ENCODE measurements at regions not wholly inside any gene's neighbourhood (a gene's known extent, or its start where the extent isn't known, plus 50 kb on each side); places are given as distances from the start of the nearest gene placed in this dataset.

GRCh38 chr2:44848026-44848425 lies 93.5 kb upstream of the SIX3 start:
- Mint-ChIP-seq H3K36me3 (no peaks in the 10 kb centered on the region), H3K27me3 (peaks cover 6 to 15% of the 10 kb centered on the region in 2 donors), H3K27ac (no peak overlapping the region), H3K4me3 (no peak overlapping the region), H3K4me1 (peaks cover 5 to 9% (median 5%) of the 10 kb centered on the region in 4 donors), H3K9me3 (no peaks in the 10 kb centered on the region)
- DNase-seq, result no peak
- Histone ChIP-seq H3K36me3 (ENCODE audit: insufficient read depth, low read length) (no peaks in the 10 kb centered on the region), H3K27ac (ENCODE audit: low read depth, low read length) (no peak overlapping the region), H3K27me3 (ENCODE audit: insufficient read depth, low read length) (no peaks in the 10 kb centered on the region), H3K9me3 (ENCODE audit: control insufficient read depth in 1 of 2, low read length in 2 of 2) (no peaks in the 10 kb centered on the region), H3K4me3 (ENCODE audit: low read length in 2 of 2) (no peak overlapping the region), H3K4me1 (ENCODE audit: insufficient read depth, low read length) (no peaks in the 10 kb centered on the region)
- intact Hi-C loops (cut with micrococcal nuclease), result no loop called here
- CTCF ChIA-PET (ENCODE audit: partially characterized antibody), result no interaction called here
- POLR2A ChIA-PET (ENCODE audit: partially characterized antibody), result no interaction called here

GRCh38 chr2:44850016-44850415 lies 91.5 kb upstream of the SIX3 start:
- Mint-ChIP-seq H3K36me3 (no peaks in the 10 kb centered on the region), H3K27ac (no peak overlapping the region), H3K4me3 (no peak overlapping the region), H3K4me1 (peaks cover 5 to 9% (median 5%) of the 10 kb centered on the region in 4 donors), H3K27me3 (peaks cover 5 to 15% of the 10 kb centered on the region in 2 donors), H3K9me3 (peaks cover 0 to 4% (median 0%) of the 10 kb centered on the region in 8 donors)
- POLR2A ChIA-PET (ENCODE audit: partially characterized antibody), result no interaction called here
- DNase-seq, result no peak
- no peak overlapping the region for H3K4me3 ChIP-seq (ENCODE audit: low read length in 2 of 2)
- no peaks in the 10 kb centered on the region for H3K36me3 ChIP-seq (ENCODE audit: insufficient read depth, low read length)
- CTCF ChIA-PET (ENCODE audit: partially characterized antibody), result no interaction called here
- intact Hi-C loops (cut with micrococcal nuclease), result no loop called here
- no peaks in the 10 kb centered on the region for H3K4me1 ChIP-seq (ENCODE audit: insufficient read depth, low read length)
- H3K9me3 ChIP-seq (ENCODE audit: control insufficient read depth in 1 of 2, low read length in 2 of 2), result no peaks in the 10 kb centered on the region
- H3K27ac ChIP-seq (ENCODE audit: low read depth, low read length), result no peak overlapping the region
- H3K27me3 ChIP-seq (ENCODE audit: insufficient read depth, low read length), result no peaks in the 10 kb centered on the region

DNA sequence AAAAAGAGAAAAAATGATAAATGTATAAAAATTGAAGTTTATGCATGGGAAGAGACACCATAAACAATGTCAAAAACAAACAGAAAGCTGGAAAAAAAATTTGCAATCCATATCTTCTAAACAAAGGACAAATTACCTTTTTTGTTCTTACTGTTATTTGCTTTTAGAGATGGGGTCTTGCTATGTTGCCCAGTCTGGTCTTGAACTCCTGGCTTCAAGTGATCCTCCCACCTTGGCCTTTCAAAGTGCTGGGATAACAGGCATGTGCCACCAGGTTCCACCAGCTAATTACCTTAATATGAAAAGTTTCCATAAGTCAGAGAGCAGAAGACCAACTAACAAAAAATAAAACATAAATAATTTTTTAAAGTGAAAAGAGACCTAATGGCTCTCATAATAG lies 90.0 kb upstream of the SIX3 start:
- H3K9me3 Mint-ChIP-seq, result peaks cover 0 to 4% (median 0%) of the 10 kb centered on the region in 8 donors
- no peaks in the 10 kb centered on the region for H3K27me3 ChIP-seq (ENCODE audit: insufficient read depth, low read length)
- intact Hi-C loops (cut with micrococcal nuclease), result no loop called here
- H3K4me1 ChIP-seq (ENCODE audit: insufficient read depth, low read length), result no peaks in the 10 kb centered on the region
- H3K4me3 ChIP-seq (ENCODE audit: low read length in 2 of 2), result no peak overlapping the region
- no peak overlapping the region for H3K27ac ChIP-seq (ENCODE audit: low read depth, low read length)
- no peaks in the 10 kb centered on the region for H3K9me3 ChIP-seq (ENCODE audit: control insufficient read depth in 1 of 2, low read length in 2 of 2)
- H3K36me3 ChIP-seq (ENCODE audit: insufficient read depth, low read length), result no peaks in the 10 kb centered on the region
- no peak for DNase-seq
- ChIA-PET CTCF (ENCODE audit: partially characterized antibody) (no interaction called here), POLR2A (ENCODE audit: partially characterized antibody) (no interaction called here)
- H3K4me3 Mint-ChIP-seq, result no peak overlapping the region
- peaks cover 9 to 15% of the 10 kb centered on the region in 2 donors for H3K27me3 Mint-ChIP-seq
- H3K36me3 Mint-ChIP-seq, result no peaks in the 10 kb centered on the region
- peaks cover 5 to 9% (median 5%) of the 10 kb centered on the region in 4 donors for H3K4me1 Mint-ChIP-seq
- H3K27ac Mint-ChIP-seq, result no peak overlapping the region

DNA sequence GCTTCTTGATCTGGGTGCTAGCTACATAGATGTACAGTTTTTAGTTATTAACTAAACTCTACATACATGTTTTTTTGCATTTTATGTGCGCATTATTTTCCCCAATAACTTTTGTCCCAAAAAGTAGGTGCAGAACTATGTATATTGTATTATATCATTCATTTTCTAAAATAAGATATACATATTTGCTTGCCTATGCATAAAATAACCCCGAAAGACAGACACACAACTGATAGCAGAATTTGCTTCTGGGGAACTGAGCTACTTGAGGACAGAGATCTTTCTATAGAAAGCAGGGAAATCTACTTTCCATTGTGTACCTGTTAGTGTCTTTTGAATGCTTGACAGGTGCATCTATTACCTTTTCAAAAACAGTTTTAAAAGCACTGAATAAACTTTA lies 88.9 kb upstream of the SIX3 start:
- Histone ChIP-seq H3K27ac (ENCODE audit: low read depth, low read length) (no peak overlapping the region), H3K9me3 (ENCODE audit: control insufficient read depth in 1 of 2, low read length in 2 of 2) (no peaks in the 10 kb centered on the region), H3K27me3 (ENCODE audit: insufficient read depth, low read length) (no peaks in the 10 kb centered on the region), H3K4me1 (ENCODE audit: insufficient read depth, low read length) (no peaks in the 10 kb centered on the region), H3K4me3 (ENCODE audit: low read length in 2 of 2) (no peak overlapping the region), H3K36me3 (ENCODE audit: insufficient read depth, low read length) (no peaks in the 10 kb centered on the region)
- H3K4me1 Mint-ChIP-seq, result peaks cover 5 to 9% (median 5%) of the 10 kb centered on the region in 4 donors
- no peaks in the 10 kb centered on the region for H3K36me3 Mint-ChIP-seq
- no peak for DNase-seq
- H3K27ac Mint-ChIP-seq, result no peak overlapping the region
- CTCF ChIA-PET (ENCODE audit: partially characterized antibody), result no interaction called here
- H3K27me3 Mint-ChIP-seq, result peaks cover 9 to 15% of the 10 kb centered on the region in 2 donors
- H3K4me3 Mint-ChIP-seq, result no peak overlapping the region
- POLR2A ChIA-PET (ENCODE audit: partially characterized antibody), result no interaction called here
- intact Hi-C loops (cut with micrococcal nuclease), result no loop called here
- H3K9me3 Mint-ChIP-seq, result peaks cover 0 to 4% (median 0%) of the 10 kb centered on the region in 8 donors

GRCh38 chr2:44859337-44859736 lies 82.2 kb upstream of the SIX3 start:
- H3K36me3 ChIP-seq (ENCODE audit: insufficient read depth, low read length), result no peaks in the 10 kb centered on the region
- H3K27ac ChIP-seq (ENCODE audit: low read depth, low read length), result no peak overlapping the region
- H3K27me3 ChIP-seq (ENCODE audit: insufficient read depth, low read length), result no peaks in the 10 kb centered on the region
- ChIA-PET CTCF (ENCODE audit: partially characterized antibody) (no interaction called here), POLR2A (ENCODE audit: partially characterized antibody) (no interaction called here)
- Mint-ChIP-seq H3K36me3 (no peaks in the 10 kb centered on the region), H3K4me1 (no peaks in the 10 kb centered on the region), H3K27ac (no peak overlapping the region), H3K27me3 (peaks cover 6 to 9% of the 10 kb centered on the region in 2 donors), H3K4me3 (no peak overlapping the region), H3K9me3 (peaks cover 0 to 10% (median 4%) of the 10 kb centered on the region in 8 donors)
- no peak overlapping the region for H3K4me3 ChIP-seq (ENCODE audit: low read length in 2 of 2)
- no peaks in the 10 kb centered on the region for H3K9me3 ChIP-seq (ENCODE audit: control insufficient read depth in 1 of 2, low read length in 2 of 2)
- no peaks in the 10 kb centered on the region for H3K4me1 ChIP-seq (ENCODE audit: insufficient read depth, low read length)
- no peak for DNase-seq
- intact Hi-C loops (cut with micrococcal nuclease), result no loop called here

- Mint-ChIP-seq H3K36me3 (no peaks in the 10 kb centered on the region), H3K4me1 (no peaks in the 10 kb centered on the region), H3K4me3 (no peak overlapping the region), H3K27ac (no peak overlapping the region), H3K9me3 (peaks cover 0 to 2% (median 0%) of the 10 kb centered on the region in 8 donors), H3K27me3 (peaks cover 0 to 3% of the 10 kb centered on the region in 2 donors)
- Histone ChIP-seq H3K9me3 (ENCODE audit: control insufficient read depth in 1 of 2, low read length in 2 of 2) (no peaks in the 10 kb centered on the region), H3K27ac (ENCODE audit: low read depth, low read length) (no peak overlapping the region), H3K4me1 (ENCODE audit: insufficient read depth, low read length) (no peaks in the 10 kb centered on the region), H3K27me3 (ENCODE audit: insufficient read depth, low read length) (no peaks in the 10 kb centered on the region), H3K4me3 (ENCODE audit: low read length in 2 of 2) (no peak overlapping the region), H3K36me3 (ENCODE audit: insufficient read depth, low read length) (no peaks in the 10 kb centered on the region)
- intact Hi-C loops (cut with micrococcal nuclease), result no loop called here
- CTCF ChIA-PET (ENCODE audit: partially characterized antibody), result no interaction called here
- POLR2A ChIA-PET (ENCODE audit: partially characterized antibody), result no interaction called here
- no peak for DNase-seq
Measured at GRCh38 chr2:44866152-44866551, 75.3 kb upstream of the SIX3 start.

DNA sequence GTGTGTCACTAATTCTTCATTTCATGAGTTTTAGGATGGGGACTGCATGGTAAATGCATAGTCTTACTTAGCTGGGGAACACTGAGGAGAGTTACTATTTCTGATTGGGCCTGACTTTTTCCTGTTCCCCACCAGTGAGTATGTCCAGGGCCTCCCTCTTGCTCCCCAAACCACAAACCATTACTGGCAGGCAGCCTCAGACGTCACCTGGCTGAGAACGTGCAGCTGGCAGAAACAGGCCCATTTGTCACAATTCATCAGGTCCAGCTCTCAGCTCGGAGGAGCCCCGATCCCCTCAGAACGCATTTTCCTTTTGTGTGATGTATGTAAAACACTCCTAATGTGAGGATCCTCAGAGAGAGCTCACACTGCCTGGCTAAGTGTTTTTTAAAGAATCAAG lies 71.7 kb upstream of the SIX3 start:
- no peak overlapping the region for H3K4me3 ChIP-seq (ENCODE audit: low read length in 2 of 2)
- ChIA-PET POLR2A (ENCODE audit: partially characterized antibody) (no interaction called here), CTCF (ENCODE audit: partially characterized antibody) (no interaction called here)
- no peak overlapping the region for H3K27ac Mint-ChIP-seq
- no peaks in the 10 kb centered on the region for H3K4me1 Mint-ChIP-seq
- H3K36me3 ChIP-seq (ENCODE audit: insufficient read depth, low read length), result no peaks in the 10 kb centered on the region
- H3K9me3 ChIP-seq (ENCODE audit: control insufficient read depth in 1 of 2, low read length in 2 of 2), result no peaks in the 10 kb centered on the region
- H3K27me3 Mint-ChIP-seq, result peaks cover 0 to 4% of the 10 kb centered on the region in 2 donors
- no peak overlapping the region for H3K4me3 Mint-ChIP-seq
- no peak for DNase-seq
- H3K27ac ChIP-seq (ENCODE audit: low read depth, low read length), result no peak overlapping the region
- H3K4me1 ChIP-seq (ENCODE audit: insufficient read depth, low read length), result no peaks in the 10 kb centered on the region
- no peaks in the 10 kb centered on the region for H3K36me3 Mint-ChIP-seq
- intact Hi-C loops (cut with micrococcal nuclease), result no loop called here
- peaks cover 0 to 4% (median 0%) of the 10 kb centered on the region in 8 donors for H3K9me3 Mint-ChIP-seq
- H3K27me3 ChIP-seq (ENCODE audit: insufficient read depth, low read length), result no peaks in the 10 kb centered on the region

- POLR2A ChIA-PET (ENCODE audit: partially characterized antibody), result no interaction called here
- no peaks in the 10 kb centered on the region for H3K27me3 ChIP-seq (ENCODE audit: insufficient read depth, low read length)
- Mint-ChIP-seq H3K4me3 (no peak overlapping the region), H3K27me3 (peaks cover 4 to 15% of the 10 kb centered on the region in 2 donors), H3K4me1 (no peaks in the 10 kb centered on the region), H3K27ac (no peak overlapping the region), H3K36me3 (no peaks in the 10 kb centered on the region), H3K9me3 (peaks cover 3 to 13% (median 6%) of the 10 kb centered on the region in 8 donors)
- CTCF ChIA-PET (ENCODE audit: partially characterized antibody), result no interaction called here
- H3K27ac ChIP-seq (ENCODE audit: low read depth, low read length), result no peak overlapping the region
- intact Hi-C loops (cut with micrococcal nuclease), result no loop called here
- H3K36me3 ChIP-seq (ENCODE audit: insufficient read depth, low read length), result no peaks in the 10 kb centered on the region
- no peaks in the 10 kb centered on the region for H3K9me3 ChIP-seq (ENCODE audit: control insufficient read depth in 1 of 2, low read length in 2 of 2)
- H3K4me3 ChIP-seq (ENCODE audit: low read length in 2 of 2), result no peak overlapping the region
- DNase-seq, result no peak
- H3K4me1 ChIP-seq (ENCODE audit: insufficient read depth, low read length), result no peaks in the 10 kb centered on the region
Measured at GRCh38 chr2:44877417-44877816, 64.1 kb upstream of the SIX3 start.

All from CD4-positive, alpha-beta memory T cell (primary cell).